ENCODE measurements at regions not wholly inside any gene's neighbourhood (a gene's known extent, or its start where the extent isn't known, plus 50 kb on each side); places are given as distances from the start of the nearest gene placed in this dataset.
"Not testable (repeated sequence)": the region's sequence is repeated elsewhere in the genome, so short reads cannot be mapped to it uniquely, and the experiment has no call there.

GRCh38 chrX:128992107-128992971 lies 531.0 kb downstream of the SMARCA1 start:
- no peak overlapping the region for H3K4me3 ChIP-seq (ENCODE audit: low read depth, low read length)
- no peak for TF ChIP-seq CTCF (IDR thresholded peaks at IDR 0.05; ENCODE audit: low read depth, low read length)
- no peak for DNase-seq (ENCODE audit: low read depth, low spot score)
- in situ Hi-C loops (cut with HindIII; ENCODE audit: low sequenced_read_pairs): no loop called here

DNA sequence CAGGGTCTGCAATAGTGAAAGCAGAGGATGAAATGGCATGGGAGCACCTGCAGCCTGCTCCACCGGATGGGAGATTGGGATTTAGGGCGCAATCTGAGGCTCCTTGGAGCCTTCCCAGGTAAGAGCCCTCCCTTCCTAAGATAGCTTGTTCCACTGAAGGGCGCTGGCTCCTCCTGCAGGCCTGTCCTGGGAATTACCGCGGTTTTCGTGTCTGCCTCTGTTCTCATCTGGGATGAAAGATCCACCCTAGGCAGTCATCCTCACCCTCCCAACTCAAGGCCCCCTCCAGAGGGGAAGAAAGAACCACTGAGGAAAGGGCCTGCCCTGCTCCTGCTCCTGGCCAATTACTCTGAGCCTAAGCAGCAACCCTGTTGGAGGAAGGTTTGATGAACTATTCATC lies 547.5 kb downstream of the SMARCA1 start:
- no peak overlapping the region for H3K4me3 ChIP-seq (ENCODE audit: low read depth, low read length)
- peak; percentile 1 for DNase-seq (ENCODE audit: low read depth, low spot score)
- TF ChIP-seq CTCF (IDR thresholded peaks at IDR 0.05; ENCODE audit: low read depth, low read length): peak; percentile 47
- in situ Hi-C loops (cut with HindIII; ENCODE audit: low sequenced_read_pairs): no loop called here

- no peak for TF ChIP-seq CTCF (IDR thresholded peaks at IDR 0.05; ENCODE audit: low read depth, low read length)
- H3K4me3 ChIP-seq (ENCODE audit: low read depth, low read length): no peak overlapping the region
- DNase-seq (ENCODE audit: low read depth, low spot score): no peak
- in situ Hi-C loops (cut with HindIII; ENCODE audit: low sequenced_read_pairs): no loop called here
These were observed 550.3 kb downstream of the SMARCA1 start for GRCh38 chrX:128973033-128973432.

DNA sequence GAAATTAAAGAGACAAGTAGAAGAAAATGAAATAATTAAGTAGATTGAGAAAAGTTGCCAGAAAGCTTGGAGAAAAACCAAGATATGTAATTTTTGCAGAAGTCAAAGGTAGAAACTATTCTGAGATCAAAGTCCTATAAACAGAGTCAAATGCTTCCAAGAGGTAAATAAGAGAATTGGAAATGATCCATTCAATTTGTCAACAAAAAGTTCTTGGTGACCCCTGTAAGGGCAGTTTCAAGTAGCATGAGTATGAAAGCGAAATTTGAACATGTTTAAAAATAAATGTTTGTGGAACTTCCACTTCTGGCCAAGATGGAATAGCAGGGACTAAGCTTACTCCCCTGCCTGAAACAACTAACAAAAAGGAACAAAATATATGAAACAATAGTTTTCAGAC lies 562.0 kb downstream of the SMARCA1 start:
- H3K4me3 ChIP-seq (ENCODE audit: low read depth, low read length): no peak overlapping the region
- no peak for DNase-seq (ENCODE audit: low read depth, low spot score)
- in situ Hi-C loops (cut with HindIII; ENCODE audit: low sequenced_read_pairs): no loop called here
- TF ChIP-seq CTCF (IDR thresholded peaks at IDR 0.05; ENCODE audit: low read depth, low read length): no peak

GRCh38 chrX:128954697-128955096 lies 568.6 kb downstream of the SMARCA1 start:
- DNase-seq (ENCODE audit: low read depth, low spot score); in situ Hi-C loops (cut with HindIII; ENCODE audit: low sequenced_read_pairs); H3K4me3 ChIP-seq (ENCODE audit: low read depth, low read length): not testable (repeated sequence)

DNA sequence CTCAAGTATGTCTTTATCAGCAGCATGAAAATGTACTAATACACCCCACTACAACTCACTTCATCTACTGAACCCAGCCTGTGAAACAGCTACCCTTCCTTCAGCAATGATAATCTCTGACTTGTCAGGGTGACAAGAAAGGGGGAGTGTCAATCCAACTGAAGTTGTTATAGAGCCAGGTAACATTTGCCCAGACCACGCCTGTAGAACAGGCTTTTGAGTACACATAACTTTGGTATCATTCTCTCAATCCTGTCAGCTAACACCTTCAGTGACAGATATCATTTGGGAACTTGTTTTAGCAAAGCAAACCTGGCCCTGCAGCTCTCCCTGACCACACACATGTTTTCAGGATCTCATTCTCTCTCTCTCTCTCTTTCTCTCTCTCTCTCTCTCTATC lies 592.2 kb downstream of the SMARCA1 start:
- H3K4me3 ChIP-seq (ENCODE audit: low read depth, low read length): no peak overlapping the region
- TF ChIP-seq CTCF (IDR thresholded peaks at IDR 0.05; ENCODE audit: low read depth, low read length): no peak
- in situ Hi-C loops (cut with HindIII; ENCODE audit: low sequenced_read_pairs): no loop called here
- DNase-seq (ENCODE audit: low read depth, low spot score): no peak

GRCh38 chrX:128929271-128930057 lies 593.8 kb downstream of the SMARCA1 start:
- no peak for TF ChIP-seq CTCF (IDR thresholded peaks at IDR 0.05; ENCODE audit: low read depth, low read length)
- in situ Hi-C loops (cut with HindIII; ENCODE audit: low sequenced_read_pairs): no loop called here

More at GRCh38 chrX:128929271-128930057, 593.8 kb downstream of the SMARCA1 start:
- no peak overlapping the region for H3K4me3 ChIP-seq (ENCODE audit: low read depth, low read length)
- no peak for DNase-seq (ENCODE audit: low read depth, low spot score)
